Lung (tissue), 11 donors: ENCODE measurements at regions not wholly inside any gene's neighbourhood (a gene's known extent, or its start where the extent isn't known, plus 50 kb on each side); places are given as distances from the start of the nearest gene placed in this dataset.

Experiments
- ATAC-seq: fragments of 200-7000 bp; cut with Tn5 transposase; one replicate; pipeline ENCODE4 v1.9.1; 2020; ENCODE audit warnings: moderate number of reproducible peaks; ENCODE audit not compliant: insufficient read depth, low FRiP score
- DNase-seq, 3 donors: peaks; one replicate each; pipeline ENCODE4 v3.0.0-alpha.2; 2013 to 2017
- H3K27ac ChIP-seq, 2 donors: one replicate each; pipeline ENCODE4 v1.5.1; 2013; ENCODE audit warnings: mild to moderate bottlenecking in 2 of 2, moderate library complexity in 2 of 2, control low read depth in 1 of 2, inconsistent platforms in 1 of 2, low read depth in 1 of 2, low read length in 1 of 2
- H3K27me3 ChIP-seq, 3 donors: one replicate each; pipeline ENCODE4 v1.5.1; 2013; ENCODE audit warnings: low read length in 2 of 3; ENCODE audit not compliant: control insufficient read depth in 3 of 3, insufficient read depth in 3 of 3
- H3K36me3 ChIP-seq, 4 donors: one replicate each; pipeline ENCODE4 v1.5.1; 2013; ENCODE audit warnings: low read length in 4 of 4, mild to moderate bottlenecking in 1 of 4, moderate library complexity in 1 of 4; ENCODE audit not compliant: control insufficient read depth in 4 of 4, insufficient read depth in 4 of 4
- H3K4me1 ChIP-seq, 5 donors: one replicate each; pipeline ENCODE4 v1.5.1; 2013; ENCODE audit warnings: low read length in 5 of 5, mild to moderate bottlenecking in 2 of 5, moderate library complexity in 1 of 5; ENCODE audit not compliant: control insufficient read depth in 5 of 5, insufficient read depth in 5 of 5
- H3K4me3 ChIP-seq: one replicate; pipeline ENCODE4 v1.5.1; 2013; ENCODE audit warnings: mild to moderate bottlenecking, control low read depth, moderate library complexity
- H3K9ac ChIP-seq, 2 donors: one replicate each; pipeline ENCODE4 v1.5.1; 2013; ENCODE audit warnings: low read length in 2 of 2, control low read depth in 1 of 2; ENCODE audit not compliant: insufficient read depth in 1 of 2
- H3K9me3 ChIP-seq, 4 donors: one replicate each; pipeline ENCODE4 v1.5.1; 2013; ENCODE audit warnings: low read length in 3 of 4, mild to moderate bottlenecking in 1 of 4, moderate library complexity in 1 of 4; ENCODE audit not compliant: control insufficient read depth in 4 of 4, insufficient read depth in 3 of 4
- WGBS, 2 donors: extraction: QIAGEN DNeasy Blood & Tissue Kit; methylation state at CpG; one replicate each; pipeline ENCODE4 v1.1.7; 2013; 5-methylcytosine and 5-hydroxymethylcytosine counted together
- TF ChIP-seq, protein P1 (sequence below): IDR thresholded peaks from 2 replicates; pipeline ENCODE4 v1.5.1; 2012; ENCODE audit warnings: mild to moderate bottlenecking; ENCODE audit errors: control extremely low read depth, extremely low read depth
- donor health status: control.
- donor health status: control.
- donor health status: Bipolar disorder and iron deficiency.
- donor health status: healthy.
- donor health status: DM: yes; HTN: yes; CAD: no.

DNA sequence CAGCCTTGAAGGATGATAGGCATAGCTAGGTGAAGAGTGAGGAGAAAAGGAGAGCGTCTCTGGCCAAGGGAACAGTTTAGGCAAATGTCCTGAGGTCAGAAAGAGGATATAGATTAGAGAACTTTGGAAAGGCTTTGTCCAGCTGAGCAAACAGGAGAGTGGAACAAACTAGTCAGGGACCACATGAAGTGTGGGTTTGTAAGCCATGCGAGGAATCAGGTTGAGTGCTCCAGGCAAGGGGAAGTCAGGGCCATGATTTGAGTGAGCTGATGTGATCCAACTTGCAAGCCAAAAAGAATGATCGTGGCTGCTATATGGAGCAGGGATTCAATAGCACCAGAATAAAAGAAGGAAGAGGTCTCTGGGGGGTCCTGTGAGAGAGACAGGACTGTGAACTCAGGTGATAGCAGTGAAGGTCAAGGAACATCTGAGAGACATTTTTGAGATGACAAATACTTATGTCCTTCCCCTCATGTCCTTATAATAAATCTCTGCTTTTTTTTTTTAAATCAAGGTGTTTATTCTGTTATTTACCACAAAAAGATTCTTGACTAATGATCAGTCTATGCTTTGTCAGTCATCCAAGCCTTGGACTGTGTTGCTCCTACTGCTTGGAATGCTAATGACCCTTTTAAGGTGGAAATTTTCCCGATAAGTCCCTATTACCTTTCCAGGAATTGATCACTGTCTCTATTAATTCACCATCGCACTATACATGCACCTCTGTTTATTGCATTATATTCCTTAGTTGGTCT is 472.6 kb downstream of the TXNL1 start:
- whole genome bisulfite sequencing, 2 donors, result 93 to 95% methylated on average over 5 of the region's 5 CpGs
- H3K27me3 ChIP-seq, result no peaks in the 10 kb centered on the region
- H3K9ac ChIP-seq, result no peak overlapping the region
- no peak overlapping the region for H3K4me3 ChIP-seq
- peaks cover 0 to 40% (median 15%) of the 10 kb centered on the region in 5 donors for H3K4me1 ChIP-seq
- no peaks in the 10 kb centered on the region for H3K9me3 ChIP-seq
- H3K27ac ChIP-seq, result no peak overlapping the region
- ATAC-seq (no peak), DNase-seq (no peak)
- H3K36me3 ChIP-seq, result no peaks in the 10 kb centered on the region
- TF ChIP-seq, protein P1, sequence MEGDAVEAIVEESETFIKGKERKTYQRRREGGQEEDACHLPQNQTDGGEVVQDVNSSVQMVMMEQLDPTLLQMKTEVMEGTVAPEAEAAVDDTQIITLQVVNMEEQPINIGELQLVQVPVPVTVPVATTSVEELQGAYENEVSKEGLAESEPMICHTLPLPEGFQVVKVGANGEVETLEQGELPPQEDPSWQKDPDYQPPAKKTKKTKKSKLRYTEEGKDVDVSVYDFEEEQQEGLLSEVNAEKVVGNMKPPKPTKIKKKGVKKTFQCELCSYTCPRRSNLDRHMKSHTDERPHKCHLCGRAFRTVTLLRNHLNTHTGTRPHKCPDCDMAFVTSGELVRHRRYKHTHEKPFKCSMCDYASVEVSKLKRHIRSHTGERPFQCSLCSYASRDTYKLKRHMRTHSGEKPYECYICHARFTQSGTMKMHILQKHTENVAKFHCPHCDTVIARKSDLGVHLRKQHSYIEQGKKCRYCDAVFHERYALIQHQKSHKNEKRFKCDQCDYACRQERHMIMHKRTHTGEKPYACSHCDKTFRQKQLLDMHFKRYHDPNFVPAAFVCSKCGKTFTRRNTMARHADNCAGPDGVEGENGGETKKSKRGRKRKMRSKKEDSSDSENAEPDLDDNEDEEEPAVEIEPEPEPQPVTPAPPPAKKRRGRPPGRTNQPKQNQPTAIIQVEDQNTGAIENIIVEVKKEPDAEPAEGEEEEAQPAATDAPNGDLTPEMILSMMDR, result no peak

DNA sequence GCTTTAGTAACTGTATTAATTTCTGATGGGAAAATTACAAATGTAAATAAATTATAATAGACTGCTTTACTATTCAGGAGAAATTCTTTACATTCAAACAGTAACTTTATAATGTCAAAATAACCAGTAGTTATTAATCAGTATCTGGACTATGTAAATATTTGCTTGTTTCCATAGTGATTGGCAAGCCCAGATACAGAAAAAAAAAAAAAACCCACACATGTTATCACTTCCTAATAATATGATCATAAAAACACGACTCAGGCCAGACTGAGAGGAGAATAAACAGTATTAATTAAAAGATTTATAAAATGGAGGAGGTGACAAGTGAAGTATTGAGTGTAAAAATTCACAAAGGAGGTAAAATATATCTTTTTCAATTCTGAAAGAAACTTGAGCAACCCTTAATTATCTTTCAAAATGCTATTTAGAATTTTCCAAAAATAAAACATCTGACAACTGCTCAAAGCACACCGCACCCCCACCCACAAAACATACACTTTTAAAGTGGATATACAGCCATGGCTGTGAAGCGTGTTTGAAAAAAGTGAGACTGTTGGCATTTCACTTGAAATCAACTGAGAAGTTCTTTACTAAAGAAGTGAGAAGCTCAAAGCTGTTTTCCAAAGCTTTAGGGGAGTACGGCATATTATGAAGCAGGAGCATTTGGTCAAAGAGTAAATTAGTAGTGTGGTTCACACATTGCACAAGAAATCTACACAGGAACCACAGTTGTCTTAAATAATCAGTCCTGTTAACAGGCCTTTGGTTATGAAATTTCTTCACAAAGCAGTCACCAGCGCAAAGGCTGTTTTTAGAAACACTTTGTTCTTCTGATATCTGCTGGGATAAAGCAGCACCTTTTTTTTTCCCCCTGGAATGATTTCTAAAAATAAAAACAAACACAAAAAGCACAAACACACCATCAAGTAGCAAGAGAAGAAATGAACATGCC is 475.8 kb downstream of the TXNL1 start:
- no peak overlapping the region for H3K4me3 ChIP-seq
- 41 to 45% methylated on average over 5 of the region's 5 CpGs for WGBS, 2 donors
- peak overlapping the region in 1 of 2 donors; percentile 33 for H3K27ac ChIP-seq
- ATAC-seq, result peak; percentile 41
- TF ChIP-seq, protein P1, result no peak
- H3K9me3 ChIP-seq, result no peaks in the 10 kb centered on the region
- peak; percentile 25 to 88 (median 84) for DNase-seq
- H3K9ac ChIP-seq, result peak overlapping the region in 1 of 2 donors; percentile 1
- no peaks in the 10 kb centered on the region for H3K36me3 ChIP-seq
- no peaks in the 10 kb centered on the region for H3K27me3 ChIP-seq
- H3K4me1 ChIP-seq, result peaks cover 0 to 31% (median 12%) of the 10 kb centered on the region in 5 donors

DNA sequence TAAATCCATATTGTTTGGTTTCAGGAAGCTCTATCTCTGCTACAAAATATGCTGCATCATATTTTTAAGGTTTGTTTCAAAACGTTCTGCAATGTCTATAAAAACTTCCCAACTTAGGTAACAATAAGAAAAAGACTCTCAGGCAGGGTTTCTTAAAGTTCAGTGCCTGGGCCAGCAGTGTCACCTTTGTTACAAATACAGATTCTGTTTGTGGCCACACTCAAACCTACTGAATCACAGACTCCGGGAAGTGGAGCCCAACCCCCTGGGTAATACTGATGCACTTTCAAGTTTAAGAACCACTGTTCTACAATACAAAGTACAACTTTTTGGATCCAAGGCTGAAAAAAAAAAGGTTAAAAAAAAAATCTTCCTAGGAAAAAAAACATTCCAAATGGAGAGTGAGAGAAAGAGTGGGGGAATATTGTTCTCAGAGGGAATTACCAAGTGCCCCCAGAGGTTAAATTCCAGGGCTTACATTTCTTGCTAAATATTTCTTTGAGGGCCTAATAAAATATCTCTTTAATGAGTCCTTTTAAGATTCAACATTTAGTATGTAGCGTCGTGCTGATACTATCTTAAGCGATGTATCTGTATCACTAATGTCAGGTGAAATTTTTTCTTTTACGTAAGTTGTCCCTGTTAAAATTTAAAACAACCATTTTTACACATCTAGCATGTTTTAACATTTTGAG is 476.7 kb downstream of the TXNL1 start:
- Histone ChIP-seq H3K36me3 (no peaks in the 10 kb centered on the region), H3K4me1 (peaks cover 0 to 24% (median 12%) of the 10 kb centered on the region in 5 donors), H3K9me3 (no peaks in the 10 kb centered on the region), H3K4me3 (no peak overlapping the region), H3K27me3 (no peaks in the 10 kb centered on the region), H3K27ac (peak overlapping the region in 1 of 2 donors; percentile 16), H3K9ac (no peak overlapping the region)
- no peak for ATAC-seq
- 68 to 72% methylated on average over 6 of the region's 6 CpGs for WGBS, 2 donors
- TF ChIP-seq, protein P1, result no peak
- peak in 2 of 3 donors; percentile 25 to 63 for DNase-seq
